ENCODE measurements at regions not wholly inside any gene's neighbourhood (a gene's known extent, or its start where the extent isn't known, plus 50 kb on each side); places are given as distances from the start of the nearest gene placed in this dataset.

- TF ChIP-seq CTCF (conservative IDR thresholded peaks at IDR 0.05; ENCODE audit: low read depth in 2 of 2) (no peak), EZH2 (IDR thresholded peaks at IDR 0.05; ENCODE audit: low read depth, unreplicated experiment) (no peak), NANOG (IDR thresholded peaks at IDR 0.05; ENCODE audit: borderline replicate concordance) (no peak), ETS1 (IDR thresholded peaks at IDR 0.05) (no peak), REST (IDR thresholded peaks at IDR 0.05; ENCODE audit: unreplicated experiment) (no peak), POLR2AphosphoS5 (IDR thresholded peaks at IDR 0.05; ENCODE audit: low read depth) (no peak)
These were observed 81.6 kb upstream of the HS3ST2 start for GRCh38 chr16:22732400-22732799.
